ENCODE measurements at regions not wholly inside any gene's neighbourhood (a gene's known extent, or its start where the extent isn't known, plus 50 kb on each side); places are given as distances from the start of the nearest gene placed in this dataset.
A peak's percentile ranks its signal among the peaks of the same experiment; 100 is the strongest.

- no peak for DNase-seq (ENCODE audit: low spot score)
Observed at GRCh38 chr3:178059836-178060235, 476.4 kb upstream of the KCNMB2 start.

GRCh38 chr3:178060407-178060806 lies 475.8 kb upstream of the KCNMB2 start:
- no peak for DNase-seq (ENCODE audit: low spot score)

GRCh38 chr3:178062126-178062525 lies 474.1 kb upstream of the KCNMB2 start:
- DNase-seq (ENCODE audit: low spot score): no peak

GRCh38 chr3:178063461-178063860 lies 472.8 kb upstream of the KCNMB2 start:
- DNase-seq (ENCODE audit: low spot score): peak; percentile 87

- no peak for DNase-seq (ENCODE audit: low spot score)
Observed at GRCh38 chr3:178067721-178068120, 468.5 kb upstream of the KCNMB2 start.

GRCh38 chr3:178072391-178073305 lies 463.6 kb upstream of the KCNMB2 start:
- no peak for DNase-seq (ENCODE audit: low spot score)

GRCh38 chr3:178073366-178073765 lies 462.9 kb upstream of the KCNMB2 start:
- no peak for DNase-seq (ENCODE audit: low spot score)

GRCh38 chr3:178075344-178075743 lies 460.9 kb upstream of the KCNMB2 start:
- no peak for DNase-seq (ENCODE audit: low spot score)

- DNase-seq (ENCODE audit: low spot score): peak; percentile 30
Observed at GRCh38 chr3:178078953-178079352, 457.3 kb upstream of the KCNMB2 start.

- no peak for DNase-seq (ENCODE audit: low spot score)
Observed at GRCh38 chr3:178079966-178080365, 456.3 kb upstream of the KCNMB2 start.

GRCh38 chr3:178082326-178082906 lies 453.8 kb upstream of the KCNMB2 start:
- DNase-seq (ENCODE audit: low spot score): no peak

GRCh38 chr3:178083906-178084866 lies 452.1 kb upstream of the KCNMB2 start:
- no peak for DNase-seq (ENCODE audit: low spot score)

GRCh38 chr3:178084938-178085816 lies 451.1 kb upstream of the KCNMB2 start:
- no peak for DNase-seq (ENCODE audit: low spot score)

GRCh38 chr3:178085817-178086123 lies 450.5 kb upstream of the KCNMB2 start:
- DNase-seq (ENCODE audit: low spot score): no peak

GRCh38 chr3:178086144-178086825 lies 450.0 kb upstream of the KCNMB2 start:
- DNase-seq (ENCODE audit: low spot score): no peak

GRCh38 chr3:178087376-178087775 lies 448.9 kb upstream of the KCNMB2 start:
- no peak for DNase-seq (ENCODE audit: low spot score)

GRCh38 chr3:178088963-178089362 lies 447.3 kb upstream of the KCNMB2 start:
- DNase-seq (ENCODE audit: low spot score): no peak

- no peak for DNase-seq (ENCODE audit: low spot score)
Observed at GRCh38 chr3:178090899-178091298, 445.3 kb upstream of the KCNMB2 start.

- no peak for DNase-seq (ENCODE audit: low spot score)
Observed at GRCh38 chr3:178095522-178095921, 440.7 kb upstream of the KCNMB2 start.

GRCh38 chr3:178096955-178097354 lies 439.3 kb upstream of the KCNMB2 start:
- no peak for DNase-seq (ENCODE audit: low spot score)

GRCh38 chr3:178097576-178097975 lies 438.7 kb upstream of the KCNMB2 start:
- no peak for DNase-seq (ENCODE audit: low spot score)
